ENCODE measurements at regions not wholly inside any gene's neighbourhood (a gene's known extent, or its start where the extent isn't known, plus 50 kb on each side); places are given as distances from the start of the nearest gene placed in this dataset.

DNA sequence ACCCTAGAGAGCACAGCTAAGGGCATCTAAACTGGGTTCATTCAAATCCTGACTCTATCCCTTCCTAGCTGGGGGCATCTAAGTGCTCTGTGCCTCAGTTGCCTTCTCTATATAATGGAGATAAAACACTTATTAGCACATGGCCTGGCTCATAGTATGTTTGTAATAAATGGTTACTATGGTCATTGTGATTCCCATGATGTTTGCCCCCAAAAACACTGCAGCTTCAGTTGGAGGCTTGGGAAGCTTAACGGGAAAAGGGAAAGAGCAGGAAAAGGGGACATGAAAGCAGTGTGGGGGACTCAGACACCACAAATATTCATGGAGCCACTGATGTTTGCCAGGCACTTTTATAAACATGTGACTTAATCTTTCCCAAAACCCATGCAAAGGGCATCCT, 118.1 kb downstream of the INHBB start:
- no peaks in the 10 kb centered on the region for H3K27me3 ChIP-seq (replicated peaks; ENCODE audit: insufficient read depth, low read depth, low read length, poor library complexity)

DNA sequence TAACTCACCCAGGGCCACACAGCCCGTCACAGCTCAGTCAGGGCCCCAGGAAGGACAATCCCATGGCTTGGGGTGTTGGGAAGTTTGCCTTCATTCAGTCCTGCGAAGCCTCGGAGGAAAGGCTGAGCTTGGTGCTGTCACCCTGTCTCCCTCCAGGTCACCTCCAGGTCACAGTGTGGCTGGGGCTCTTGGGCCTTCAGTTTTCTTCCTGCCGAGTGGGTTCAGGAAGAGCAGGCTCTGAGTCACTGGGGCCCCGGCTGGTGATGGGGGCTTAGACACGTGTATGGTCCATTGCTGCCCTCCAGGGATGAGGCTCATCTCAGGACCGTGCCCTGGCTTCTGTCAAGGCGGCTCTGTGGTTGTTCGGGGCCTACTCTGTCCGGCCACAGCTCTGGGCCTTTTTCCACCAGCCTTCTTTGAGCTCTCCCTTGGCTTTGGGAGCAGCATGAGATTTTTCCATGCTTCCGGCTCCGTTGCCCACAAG, 118.6 kb downstream of the INHBB start:
- CTCF ChIA-PET = no interaction called here
- no peak for DNase-seq (ENCODE audit: low spot score)
- Histone ChIP-seq H3K36me3 (ENCODE audit: insufficient read depth, low read length, poor library complexity, severe bottlenecking) (no peaks in the 10 kb centered on the region), H3K27me3 (replicated peaks; ENCODE audit: insufficient read depth, low read depth, low read length, poor library complexity) (no peaks in the 10 kb centered on the region), H3K27ac (ENCODE audit: low read depth, low read length, poor library complexity, severe bottlenecking) (no peak overlapping the region), H3K9me3 (ENCODE audit: low read depth, low read length, poor library complexity, severe bottlenecking) (no peaks in the 10 kb centered on the region), H3K4me1 (ENCODE audit: insufficient read depth, low read length, poor library complexity, severe bottlenecking) (no peaks in the 10 kb centered on the region), H3K4me3 (ENCODE audit: low read depth, low read length, poor library complexity, severe bottlenecking) (no peak overlapping the region)
- POLR2A ChIA-PET (ENCODE audit: low non-redundant PET) = no interaction called here
- TF ChIP-seq EZH2 (IDR thresholded peaks at IDR 0.05; ENCODE audit: borderline replicate concordance, low read depth, low read length, poor library complexity, severe bottlenecking) = no peak
- TF ChIP-seq, protein P1, sequence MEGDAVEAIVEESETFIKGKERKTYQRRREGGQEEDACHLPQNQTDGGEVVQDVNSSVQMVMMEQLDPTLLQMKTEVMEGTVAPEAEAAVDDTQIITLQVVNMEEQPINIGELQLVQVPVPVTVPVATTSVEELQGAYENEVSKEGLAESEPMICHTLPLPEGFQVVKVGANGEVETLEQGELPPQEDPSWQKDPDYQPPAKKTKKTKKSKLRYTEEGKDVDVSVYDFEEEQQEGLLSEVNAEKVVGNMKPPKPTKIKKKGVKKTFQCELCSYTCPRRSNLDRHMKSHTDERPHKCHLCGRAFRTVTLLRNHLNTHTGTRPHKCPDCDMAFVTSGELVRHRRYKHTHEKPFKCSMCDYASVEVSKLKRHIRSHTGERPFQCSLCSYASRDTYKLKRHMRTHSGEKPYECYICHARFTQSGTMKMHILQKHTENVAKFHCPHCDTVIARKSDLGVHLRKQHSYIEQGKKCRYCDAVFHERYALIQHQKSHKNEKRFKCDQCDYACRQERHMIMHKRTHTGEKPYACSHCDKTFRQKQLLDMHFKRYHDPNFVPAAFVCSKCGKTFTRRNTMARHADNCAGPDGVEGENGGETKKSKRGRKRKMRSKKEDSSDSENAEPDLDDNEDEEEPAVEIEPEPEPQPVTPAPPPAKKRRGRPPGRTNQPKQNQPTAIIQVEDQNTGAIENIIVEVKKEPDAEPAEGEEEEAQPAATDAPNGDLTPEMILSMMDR (conservative IDR thresholded peaks at IDR 0.05; ENCODE audit: low read depth, low read length) = no peak
- no TSS peak for BruUV-seq (replicated peaks)
- intact Hi-C loops (cut with micrococcal nuclease; ENCODE audit: unreplicated experiment) = no loop called here

More for the DNA sequence above, 118.1 kb downstream of the INHBB start:
- TF ChIP-seq, protein P1 (conservative IDR thresholded peaks at IDR 0.05; ENCODE audit: low read depth, low read length) = no peak
- no peaks in the 10 kb centered on the region for H3K4me1 ChIP-seq (ENCODE audit: insufficient read depth, low read length, poor library complexity, severe bottlenecking)
- intact Hi-C loops (cut with micrococcal nuclease; ENCODE audit: unreplicated experiment) = no loop called here
- no peaks in the 10 kb centered on the region for H3K9me3 ChIP-seq (ENCODE audit: low read depth, low read length, poor library complexity, severe bottlenecking)
- ChIA-PET POLR2A (ENCODE audit: low non-redundant PET) (no interaction called here), CTCF (no interaction called here)
- BruUV-seq (replicated peaks) = no TSS peak
- H3K4me3 ChIP-seq (ENCODE audit: low read depth, low read length, poor library complexity, severe bottlenecking) = no peak overlapping the region
- no peak overlapping the region for H3K27ac ChIP-seq (ENCODE audit: low read depth, low read length, poor library complexity, severe bottlenecking)
- no peak for DNase-seq (ENCODE audit: low spot score)
- H3K36me3 ChIP-seq (ENCODE audit: insufficient read depth, low read length, poor library complexity, severe bottlenecking) = no peaks in the 10 kb centered on the region

DNA sequence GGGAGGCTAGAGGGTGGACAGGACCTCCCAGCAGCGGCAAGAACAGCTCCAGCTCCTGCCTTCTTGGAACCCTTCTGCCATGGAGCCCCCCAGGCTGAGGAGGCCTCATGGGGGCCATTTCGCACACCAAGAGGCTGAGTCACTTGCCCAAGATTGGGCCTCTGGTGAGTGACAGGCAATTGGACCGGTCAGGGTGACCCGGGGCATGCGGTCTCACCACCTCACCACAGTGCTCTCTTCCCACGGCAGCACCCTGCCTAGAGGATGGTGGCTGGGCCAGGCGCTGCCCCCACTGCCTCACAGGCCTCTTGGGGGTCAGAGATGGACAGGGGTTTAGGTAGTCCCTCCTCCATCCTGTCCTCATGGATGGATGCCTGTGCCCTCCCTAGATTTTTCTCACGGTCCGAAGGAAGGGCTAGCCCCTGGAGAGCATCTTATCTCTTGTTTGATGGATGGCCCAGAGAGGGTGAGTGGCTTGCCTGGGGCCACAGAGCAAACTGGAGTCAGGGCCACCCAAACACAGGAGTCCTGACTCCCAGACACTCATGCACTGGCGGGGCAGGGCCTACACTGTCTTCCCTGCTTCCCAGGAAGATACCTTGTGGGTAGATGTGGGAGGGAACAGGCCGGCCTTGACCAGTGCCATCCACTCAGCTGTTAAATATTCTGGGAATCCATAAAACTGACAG, 119.2 kb downstream of the INHBB start:
- Histone ChIP-seq H3K4me1 (ENCODE audit: insufficient read depth, low read length, poor library complexity, severe bottlenecking) (no peaks in the 10 kb centered on the region), H3K27me3 (replicated peaks; ENCODE audit: insufficient read depth, low read depth, low read length, poor library complexity) (no peaks in the 10 kb centered on the region), H3K9me3 (ENCODE audit: low read depth, low read length, poor library complexity, severe bottlenecking) (no peaks in the 10 kb centered on the region), H3K27ac (ENCODE audit: low read depth, low read length, poor library complexity, severe bottlenecking) (no peak overlapping the region), H3K4me3 (ENCODE audit: low read depth, low read length, poor library complexity, severe bottlenecking) (no peak overlapping the region), H3K36me3 (ENCODE audit: insufficient read depth, low read length, poor library complexity, severe bottlenecking) (no peaks in the 10 kb centered on the region)
- CTCF ChIA-PET = no interaction called here
- POLR2A ChIA-PET (ENCODE audit: low non-redundant PET) = no interaction called here
- no TSS peak for BruUV-seq (replicated peaks)
- intact Hi-C loops (cut with micrococcal nuclease; ENCODE audit: unreplicated experiment) = no loop called here
- TF ChIP-seq, protein P1 (conservative IDR thresholded peaks at IDR 0.05; ENCODE audit: low read depth, low read length) = no peak
- no peak for TF ChIP-seq EZH2 (IDR thresholded peaks at IDR 0.05; ENCODE audit: borderline replicate concordance, low read depth, low read length, poor library complexity, severe bottlenecking)
- DNase-seq (ENCODE audit: low spot score) = no peak
